Gastrocnemius medialis (tissue), 4 donors: ENCODE measurements at regions not wholly inside any gene's neighbourhood (a gene's known extent, or its start where the extent isn't known, plus 50 kb on each side); places are given as distances from the start of the nearest gene placed in this dataset.

Experiments used
- CTCF ChIP-seq, 5 experiments: fragments of 450-650 bp in 3 of 5; fragments of 200-600 bp in 2 of 5; sonication (generic) in 2 of 5; IDR thresholded peaks in 4 of 5; conservative IDR thresholded peaks in 1 of 5; 1 replicate in 4 of 5; 2 replicates in 1 of 5; pipeline ENCODE4 v1.5.1; 2016 to 2019; ENCODE audit warnings: antibody characterized with exemption in 5 of 5, mild to moderate bottlenecking in 3 of 5, moderate library complexity in 3 of 5
- POLR2A ChIP-seq, 2 donors: fragments of 450-650 bp; IDR thresholded peaks; one replicate each; pipeline ENCODE4 v1.6.1; 2017; ENCODE audit warnings: antibody characterized with exemption in 2 of 2, mild to moderate bottlenecking in 2 of 2, moderate library complexity in 2 of 2

DNA sequence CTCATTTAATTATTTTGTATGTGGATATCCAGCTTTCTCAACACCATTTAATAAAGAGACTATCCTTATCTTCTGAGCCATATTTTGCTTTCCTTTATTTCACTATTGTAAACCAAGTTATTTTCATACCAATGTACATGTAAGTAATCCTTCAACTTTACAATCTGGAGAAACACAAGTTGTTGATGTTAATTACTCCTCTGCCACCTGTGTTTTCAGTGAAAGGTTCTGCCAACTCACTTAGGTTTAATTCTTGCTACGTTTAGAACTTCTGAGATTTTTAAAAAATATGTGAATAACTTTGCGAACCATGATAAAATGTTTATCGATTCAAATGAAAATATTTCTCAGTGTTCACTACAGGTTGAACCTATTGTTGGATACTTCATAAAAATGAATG, 244.4 kb downstream of the CDH7 start:
- no peak for TF ChIP-seq CTCF (IDR thresholded peaks at IDR 0.05 in 4 of 5, conservative IDR thresholded peaks at IDR 0.05 in 1 of 5)
- TF ChIP-seq POLR2A (IDR thresholded peaks at IDR 0.05) = no peak
